Stimulated activated CD4-positive, alpha-beta T cell treated with anti-CD3 and anti-CD28 coated beads, Interleukin-4, amount 100 ng/mL, for 1 hour (primary cell): ENCODE measurements at regions not wholly inside any gene's neighbourhood (a gene's known extent, or its start where the extent isn't known, plus 50 kb on each side); places are given as distances from the start of the nearest gene placed in this dataset.
"Not testable (repeated sequence)": the region's sequence is repeated elsewhere in the genome, so short reads cannot be mapped to it uniquely, and the experiment has no call there.

ENCODE experiments used
- DNase-seq: peaks from one replicate; pipeline ENCODE4 v3.0.0-alpha.2; 2020

GRCh38 chr15:30688684-30689083 lies 62.8 kb downstream of the ARHGAP11B start:
- not testable (repeated sequence) for DNase-seq

DNA sequence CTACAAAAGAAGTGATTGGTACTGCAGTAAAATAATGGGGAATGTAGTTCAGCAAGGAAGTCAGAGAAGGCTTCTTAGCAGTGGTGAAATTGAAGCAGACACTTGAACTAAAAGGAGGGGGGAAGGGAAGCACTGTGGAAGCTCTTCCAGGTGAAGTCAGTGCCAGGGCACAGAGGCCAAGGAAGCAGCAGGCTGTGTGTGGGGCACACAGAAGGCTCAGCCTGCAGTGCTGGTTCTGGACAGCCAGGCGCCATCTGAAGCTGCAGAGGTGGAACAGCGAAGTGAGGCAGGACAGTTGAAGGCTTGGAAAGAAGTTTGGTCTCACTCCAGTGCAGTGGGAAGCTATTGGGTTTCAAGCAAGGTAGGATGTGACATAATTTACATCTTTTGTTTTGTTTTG lies 64.2 kb downstream of the ARHGAP11B start:
- DNase-seq: not testable (repeated sequence)

- not testable (repeated sequence) for DNase-seq
Measured at GRCh38 chr15:30695811-30696210, 69.9 kb downstream of the ARHGAP11B start.

GRCh38 chr15:30696439-30697314 lies 70.7 kb downstream of the ARHGAP11B start:
- DNase-seq: peak; percentile 4

GRCh38 chr15:30697315-30697685 lies 71.4 kb downstream of the ARHGAP11B start:
- not testable (repeated sequence) for DNase-seq

- DNase-seq: not testable (repeated sequence)
Measured at GRCh38 chr15:30700006-30700597, 74.2 kb downstream of the ARHGAP11B start.

DNA sequence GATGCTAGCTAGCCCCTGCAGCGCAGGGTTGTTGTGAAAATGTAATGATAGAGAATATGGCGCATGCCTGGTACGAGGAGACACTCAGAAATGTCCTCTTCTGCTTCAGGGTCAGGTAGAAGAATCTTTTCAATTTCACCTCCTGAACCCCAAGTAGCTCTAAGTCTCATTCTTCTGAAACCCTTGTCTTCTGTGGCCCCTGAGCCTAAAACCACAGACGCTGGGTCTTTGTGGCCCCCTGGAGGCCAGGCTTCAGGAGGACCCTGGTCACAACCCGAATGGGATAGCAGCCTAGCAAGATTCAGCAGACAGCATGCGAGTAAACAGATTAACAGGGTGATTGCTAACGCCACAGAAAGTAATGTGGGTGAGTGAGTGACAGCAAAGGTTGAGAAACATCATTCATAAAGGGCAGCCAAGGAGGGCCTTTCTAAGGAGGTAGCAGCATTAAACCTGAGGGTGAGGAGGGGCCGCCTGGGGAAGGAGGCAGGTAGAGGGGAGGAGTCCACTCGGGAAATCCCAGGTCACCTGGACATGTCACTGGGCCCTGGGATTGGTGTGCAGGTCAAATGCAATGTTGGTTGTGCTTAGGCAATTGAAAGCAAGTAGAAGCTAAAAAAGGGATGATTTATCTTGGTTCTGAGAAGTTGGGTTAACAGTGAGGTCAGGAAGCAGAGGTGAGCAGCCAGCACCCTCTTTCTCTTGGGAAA lies 82.2 kb downstream of the ARHGAP11B start:
- DNase-seq: not testable (repeated sequence)

DNA sequence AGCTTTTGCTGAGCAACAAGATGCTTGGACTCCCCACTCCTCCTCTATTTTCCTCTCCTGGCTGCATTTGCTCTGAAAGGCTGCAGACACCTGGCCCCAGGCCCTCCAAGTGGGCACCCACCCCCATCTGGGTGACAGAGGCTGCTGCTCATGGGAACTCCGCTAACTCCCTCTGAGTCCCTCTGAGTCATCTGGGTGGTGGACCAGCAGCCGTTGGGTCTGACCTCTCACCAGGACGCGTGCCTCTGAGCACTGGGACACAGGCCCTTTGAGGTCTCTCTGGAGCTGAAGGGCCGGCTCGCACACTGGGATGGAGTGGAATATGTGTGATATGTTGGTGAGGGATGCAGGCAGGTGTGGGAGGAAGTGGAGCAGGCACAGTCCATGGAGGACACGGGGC lies 82.9 kb downstream of the ARHGAP11B start:
- not testable (repeated sequence) for DNase-seq

DNA sequence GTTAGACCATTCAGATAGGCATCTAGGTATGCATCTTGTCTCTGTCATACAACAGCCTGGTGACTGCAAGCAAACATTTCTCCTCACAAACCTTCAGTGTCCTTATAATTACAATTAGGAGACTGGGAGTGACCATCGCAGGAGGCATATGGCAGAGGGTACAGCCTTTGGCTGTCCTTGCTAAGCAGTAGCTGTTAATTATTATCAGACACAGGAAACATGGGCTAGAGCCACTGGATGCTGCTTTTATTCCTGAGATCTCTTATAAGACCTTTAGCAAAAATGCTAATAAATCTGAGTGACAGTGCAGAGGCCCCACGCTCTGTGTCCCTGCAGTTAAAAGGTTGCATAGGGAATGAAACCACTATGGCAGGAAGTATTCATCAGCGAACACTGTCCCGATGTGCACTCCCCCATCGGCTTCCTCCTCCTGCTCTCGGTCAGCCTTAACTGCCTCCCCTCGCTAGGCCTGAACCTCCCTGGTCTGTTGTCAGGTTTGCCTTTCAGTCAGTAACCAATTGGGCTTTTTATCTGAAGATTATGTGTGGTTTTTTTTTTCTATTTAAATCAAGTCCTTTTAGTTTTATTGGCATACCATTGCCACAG lies 92.2 kb downstream of the ARHGAP11B start:
- DNase-seq: not testable (repeated sequence)

GRCh38 chr15:30719363-30719762 lies 93.4 kb downstream of the ARHGAP11B start:
- not testable (repeated sequence) for DNase-seq

GRCh38 chr15:30720825-30721224 lies 94.9 kb downstream of the ARHGAP11B start:
- DNase-seq: not testable (repeated sequence)

GRCh38 chr15:30721529-30721928 lies 95.6 kb downstream of the ARHGAP11B start:
- DNase-seq: not testable (repeated sequence)

- DNase-seq: not testable (repeated sequence)
Measured at GRCh38 chr15:30723540-30724175, 97.7 kb downstream of the ARHGAP11B start.

DNA sequence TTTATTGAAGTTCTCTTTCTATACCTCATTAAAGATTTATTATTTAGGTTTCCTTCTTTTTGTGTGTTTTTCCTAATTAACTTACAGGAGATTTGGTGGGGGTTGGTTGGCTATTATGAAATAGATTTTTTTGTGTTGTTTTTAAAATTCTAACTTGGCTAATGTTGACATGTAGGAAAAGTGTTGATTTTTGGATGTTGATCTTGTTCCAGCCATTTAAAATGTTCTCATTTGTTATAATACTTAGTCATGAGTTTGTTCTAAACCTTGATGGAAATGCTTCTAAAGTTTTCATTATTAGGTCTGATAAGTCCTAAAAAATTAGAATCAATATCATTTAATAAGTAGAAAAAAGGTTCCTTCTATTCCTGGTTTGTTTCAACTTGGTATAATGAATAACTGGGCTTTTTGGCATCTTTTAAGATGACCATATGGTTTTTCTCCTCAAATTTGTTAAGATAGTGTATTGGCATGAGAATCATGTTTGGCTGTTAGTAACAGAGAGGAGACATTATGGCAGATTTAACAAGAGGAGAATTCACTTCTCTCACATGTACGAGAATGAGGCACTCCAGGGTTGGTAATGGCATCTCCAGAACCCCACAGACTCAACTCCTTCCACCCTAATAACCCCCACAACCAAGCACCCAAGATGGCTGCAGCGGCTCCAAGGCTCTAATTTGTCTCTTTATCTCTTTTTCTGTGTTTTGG lies 104.1 kb downstream of the ARHGAP11B start:
- DNase-seq: not testable (repeated sequence)

GRCh38 chr15:30730633-30731032 lies 104.7 kb downstream of the ARHGAP11B start:
- DNase-seq: not testable (repeated sequence)

DNA sequence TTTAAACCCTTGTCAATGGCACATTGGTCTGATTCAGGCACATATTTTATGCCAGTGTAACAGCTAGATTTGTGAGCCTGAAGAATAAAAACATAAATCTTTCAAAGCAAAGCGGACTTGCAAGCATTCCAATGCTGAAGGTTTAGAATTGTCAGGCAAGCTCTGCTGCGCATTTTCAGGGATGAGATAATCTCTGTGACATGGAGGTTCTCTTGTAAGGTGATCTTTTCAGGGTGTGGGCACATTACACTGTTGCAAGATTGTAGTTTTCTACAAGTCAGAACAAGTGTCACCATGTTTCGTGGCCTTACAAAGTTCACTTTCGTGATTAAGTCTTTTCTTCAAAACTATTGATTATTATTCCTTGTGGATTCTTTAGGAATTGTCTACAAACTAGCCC lies 106.2 kb downstream of the ARHGAP11B start:
- DNase-seq: not testable (repeated sequence)

DNA sequence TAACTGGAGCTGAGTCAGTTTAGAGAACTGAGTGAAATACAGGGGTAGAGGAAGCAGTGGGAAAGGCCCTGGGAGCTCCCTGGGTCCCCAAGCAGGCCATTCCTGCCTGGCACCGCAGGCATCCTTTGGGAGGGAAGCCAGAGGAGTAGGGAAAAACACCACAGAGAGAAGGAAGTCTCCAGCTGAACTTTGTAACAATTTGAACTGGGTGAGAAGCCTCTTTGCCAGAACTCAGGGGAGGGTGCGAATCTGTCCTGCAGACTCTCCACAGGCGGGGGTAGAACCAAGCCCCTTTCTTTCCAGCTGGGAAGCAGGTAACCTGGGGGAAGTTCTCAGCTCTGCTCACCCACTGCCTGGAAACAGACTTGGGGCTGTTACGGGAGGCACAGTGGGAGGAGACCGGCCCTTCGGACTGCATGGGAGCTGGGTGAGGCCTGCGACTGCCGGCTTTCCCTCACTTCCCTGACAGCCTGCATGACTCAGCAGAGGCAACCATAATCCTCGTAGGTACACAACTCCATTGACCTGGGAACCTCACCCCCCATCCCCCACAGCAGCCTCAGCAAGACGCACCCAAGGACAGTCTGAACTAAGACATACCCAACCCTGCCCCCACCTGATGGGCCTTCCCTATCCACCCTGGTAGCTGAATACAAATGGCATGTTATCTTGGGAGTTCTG lies 110.1 kb downstream of the ARHGAP11B start:
- DNase-seq: not testable (repeated sequence)

- not testable (repeated sequence) for DNase-seq
Measured at GRCh38 chr15:30742796-30743195, 116.9 kb downstream of the ARHGAP11B start.

DNA sequence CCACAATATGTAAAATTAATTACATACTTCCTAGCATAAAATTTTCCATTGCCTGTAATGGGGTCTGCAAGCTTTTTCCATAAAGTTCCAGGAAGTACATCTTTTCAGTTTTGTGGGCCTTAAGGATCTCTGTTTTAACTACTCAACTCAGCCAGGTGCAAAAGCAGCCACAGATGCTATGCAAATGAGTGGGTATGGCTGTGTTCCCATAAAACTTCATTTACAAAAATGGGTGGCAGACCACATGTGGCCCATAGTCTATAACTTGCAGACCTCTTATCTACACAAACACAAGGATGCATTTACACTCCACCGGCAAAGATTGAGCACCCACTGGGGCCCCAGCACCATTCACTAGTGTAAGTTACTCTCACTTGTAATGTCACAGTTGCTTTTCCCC lies 123.1 kb downstream of the ARHGAP11B start:
- DNase-seq: not testable (repeated sequence)

- DNase-seq: peak; percentile 75
Measured at GRCh38 chr15:30755036-30755687, 129.2 kb downstream of the ARHGAP11B start.

DNA sequence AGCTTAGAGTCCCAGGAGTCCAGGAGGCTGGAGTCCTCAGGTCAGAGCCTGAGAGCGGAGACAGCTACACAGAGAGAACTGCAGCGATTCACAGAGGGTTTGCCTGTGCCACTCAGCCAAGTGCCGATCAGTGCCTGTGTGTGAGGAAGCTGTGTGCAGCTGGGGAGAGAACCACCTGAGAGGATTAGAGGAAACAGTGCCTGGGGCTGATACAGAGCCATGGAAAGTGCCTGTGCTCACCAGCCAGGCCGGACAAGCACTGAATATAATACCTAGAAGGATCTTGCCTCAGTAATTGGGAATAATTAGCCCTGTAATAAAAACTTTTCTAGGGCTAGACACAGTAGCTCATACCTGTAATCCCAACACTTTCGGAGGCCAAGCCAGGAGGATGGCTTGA lies 134.7 kb downstream of the ARHGAP11B start:
- DNase-seq: not testable (repeated sequence)
